Endothelial cell of umbilical vein (primary cell): ENCODE measurements at regions not wholly inside any gene's neighbourhood (a gene's known extent, or its start where the extent isn't known, plus 50 kb on each side); places are given as distances from the start of the nearest gene placed in this dataset.

Experiments used
- BruUV-seq: library from RNA; stranded (reverse); fragments of 400-500 nt; replicated peaks from 2 replicates; lab custom pipeline; 2021; lab: Mats Ljungman, UMichigan
- CTCF ChIA-PET: fragments of 300-600, 350-600 bp; sonication (Branson Sonifier 250); formaldehyde crosslinking; loops from one replicate; lab custom pipeline; 2021; ENCODE audit warnings: antibody characterized with exemption, inconsistent platforms; lab: Charles Lee
- POLR2A ChIA-PET: fragments of 300-600, 350-600 bp; sonication (Branson Sonifier 250); formaldehyde crosslinking; loops from one replicate; lab custom pipeline; 2021; ENCODE audit warnings: antibody characterized with exemption, inconsistent platforms; lab: Charles Lee
- DNase-seq: peaks from one replicate; pipeline ENCODE4 v3.0.0-alpha.2; 2011; ENCODE audit warnings: low read depth, low spot score
- FAIRE-seq: peaks from 2 replicates; lab custom pipeline; 2011; peaks lifted over from hg19 to GRCh38; lab: Jason Lieb, UNC
- H2AFZ ChIP-seq: 2 replicates; pipeline ENCODE4 v1.6.0; 2012; ENCODE audit warnings: low read depth, low read length, control low read depth, inconsistent platforms
- H3K27ac ChIP-seq: 2 replicates; pipeline ENCODE4 v1.5.1; 2011; ENCODE audit warnings: low read depth, mild to moderate bottlenecking, control low read depth, low read length, moderate library complexity; ENCODE audit not compliant: insufficient read depth
- H3K27me3 ChIP-seq, 2 experiments: 2 replicates each; pipeline versions ENCODE4 v1.6.0 to v1.6.1; 2011; ENCODE audit warnings: low read length in 2 of 2, mixed read lengths in 1 of 2; ENCODE audit not compliant: control insufficient read depth in 2 of 2, insufficient read depth in 2 of 2
- H3K36me3 ChIP-seq, 2 experiments: 2 replicates in 1 of 2; 3 replicates in 1 of 2; pipeline ENCODE4 v1.5.1; 2011; ENCODE audit warnings: low read length in 2 of 2, mild to moderate bottlenecking in 1 of 2, moderate library complexity in 1 of 2; ENCODE audit not compliant: control insufficient read depth in 2 of 2, insufficient read depth in 2 of 2; ENCODE audit errors: extremely low read depth in 1 of 2
- H3K4me1 ChIP-seq: 3 replicates; pipeline ENCODE4 v1.5.1; 2011; ENCODE audit warnings: mild to moderate bottlenecking, low read length; ENCODE audit not compliant: control insufficient read depth, insufficient read depth; ENCODE audit errors: extremely low read depth
- H3K4me2 ChIP-seq: 2 replicates; pipeline ENCODE4 v1.6.1; 2011; ENCODE audit warnings: low read length, control low read depth, mixed read lengths; ENCODE audit not compliant: insufficient read depth
- H3K4me3 ChIP-seq, 3 experiments: fragments of 200-600 bp in 1 of 3; sonication (generic), shearing (Covaris generic) in 1 of 3; replicated peaks in 1 of 3; 2 replicates each; pipeline ENCODE4 v1.5.1; 2011 to 2016; ENCODE audit warnings: control low read depth in 3 of 3, low read length in 3 of 3, mild to moderate bottlenecking in 2 of 3, inconsistent platforms in 1 of 3, low read depth in 1 of 3, moderate library complexity in 1 of 3; ENCODE audit not compliant: insufficient read depth in 1 of 3
- H3K79me2 ChIP-seq: 2 replicates; pipeline ENCODE4 v1.6.0; 2012; ENCODE audit warnings: low read length, inconsistent platforms; ENCODE audit not compliant: control insufficient read depth, insufficient read depth
- H3K9ac ChIP-seq: replicated peaks from 2 replicates; pipeline ENCODE3; 2011; ENCODE audit warnings: low read length, control low read depth; ENCODE audit not compliant: insufficient read depth; ENCODE audit errors: extremely low read depth
- H3K9me1 ChIP-seq: replicated peaks from 3 replicates; pipeline ENCODE4 v1.6.0; 2011; ENCODE audit warnings: mild to moderate bottlenecking, low read length; ENCODE audit not compliant: control insufficient read depth, insufficient read depth; ENCODE audit errors: extremely low read depth
- H3K9me3 ChIP-seq: replicated peaks from 2 replicates; pipeline ENCODE4 v1.5.1; 2012; ENCODE audit warnings: low read length, inconsistent platforms; ENCODE audit not compliant: control insufficient read depth, insufficient read depth
- H4K20me1 ChIP-seq: replicated peaks from 2 replicates; pipeline ENCODE3; 2011; ENCODE audit warnings: mild to moderate bottlenecking, low read length; ENCODE audit not compliant: control insufficient read depth, insufficient read depth; ENCODE audit errors: extremely low read depth
- EZH2 ChIP-seq: IDR thresholded peaks from 2 replicates; pipeline ENCODE4 v1.6.1; 2012; ENCODE audit warnings: borderline replicate concordance, low read depth, mild to moderate bottlenecking, moderate library complexity, low read length, inconsistent platforms; ENCODE audit not compliant: severe bottlenecking
- GATA2 ChIP-seq: IDR thresholded peaks from 2 replicates; pipeline ENCODE4 v1.7.0; 2011; ENCODE audit warnings: low read depth, mild to moderate bottlenecking, moderate library complexity, mixed read lengths, low read length; ENCODE audit not compliant: insufficient read length, insufficient read depth
- JUN ChIP-seq: IDR thresholded peaks from 2 replicates; pipeline ENCODE4 v1.6.1; 2011; ENCODE audit warnings: borderline replicate concordance, low read depth; ENCODE audit not compliant: insufficient read length, insufficient read depth
- MYC ChIP-seq: IDR thresholded peaks from one replicate; pipeline ENCODE4 v1.6.1; 2011; ENCODE audit warnings: mild to moderate bottlenecking, low read depth, low read length
- POLR2A ChIP-seq: IDR thresholded peaks from 2 replicates; pipeline ENCODE4 v1.6.1; 2012; ENCODE audit warnings: low read depth, mild to moderate bottlenecking, control low read depth, low read length
- POLR2AphosphoS5 ChIP-seq: IDR thresholded peaks from 2 replicates; pipeline ENCODE4 v1.6.1; 2012; ENCODE audit warnings: low read depth, mild to moderate bottlenecking, control low read depth, low read length, moderate library complexity; ENCODE audit not compliant: insufficient read depth
- dilution Hi-C: fragments of 300-500 bp; cut with MboI; formaldehyde crosslinking; loops from one replicate; pipeline ENCODE4 v1.15.0; 2019; ENCODE audit warnings: low sequenced_read_pairs; ENCODE audit not compliant: extremely low pct_ligation_motif_present
- intact Hi-C: fragments of 100-400 bp; cut with micrococcal nuclease; formaldehyde crosslinking; loops from one replicate; pipeline ENCODE4 v1.10.0; 2022
- TF ChIP-seq, protein P1 (sequence below): IDR thresholded peaks from 2 replicates; pipeline ENCODE4 v1.6.1; 2011; ENCODE audit not compliant: insufficient read depth, insufficient read length

DNA sequence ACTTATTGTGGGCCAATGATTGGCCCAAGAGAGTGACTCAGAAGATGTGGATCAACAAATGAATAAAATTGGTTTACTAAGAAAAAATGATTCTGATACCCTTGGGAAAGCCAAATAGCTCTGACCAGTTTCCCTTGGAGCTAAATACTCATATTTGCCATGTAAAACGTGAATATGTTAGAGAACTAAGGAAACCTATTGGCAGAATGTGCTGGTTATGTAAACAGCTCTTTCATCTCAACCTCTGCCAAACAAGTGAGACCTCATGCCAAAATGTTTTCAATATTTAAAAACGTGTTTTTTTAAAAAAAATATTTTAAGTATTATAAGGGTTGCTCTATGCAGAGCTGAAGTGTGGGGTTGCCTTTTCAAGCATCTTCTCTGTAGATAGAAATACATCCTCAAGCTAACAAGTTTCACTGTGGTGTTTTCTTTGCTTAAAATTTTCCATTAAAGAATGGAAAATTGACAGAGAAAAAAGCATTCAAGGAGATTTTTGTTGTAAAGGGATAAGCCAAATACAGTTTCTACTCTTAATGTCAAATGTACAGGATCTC, 186.9 kb upstream of the TUT7 start:
- BruUV-seq: no TSS peak
- H3K4me2 ChIP-seq: no peak overlapping the region
- no peak for DNase-seq
- H2AFZ ChIP-seq: no peak overlapping the region
- H3K4me1 ChIP-seq: no peaks in the 10 kb centered on the region
- no peak overlapping the region for H3K9ac ChIP-seq
- no peak overlapping the region for H3K27ac ChIP-seq
- dilution Hi-C loops (no loop called here), intact Hi-C loops (no loop called here)
- no peak for TF ChIP-seq JUN
- TF ChIP-seq EZH2: no peak
- TF ChIP-seq MYC: no peak
- TF ChIP-seq POLR2AphosphoS5: no peak
- TF ChIP-seq, protein P1, sequence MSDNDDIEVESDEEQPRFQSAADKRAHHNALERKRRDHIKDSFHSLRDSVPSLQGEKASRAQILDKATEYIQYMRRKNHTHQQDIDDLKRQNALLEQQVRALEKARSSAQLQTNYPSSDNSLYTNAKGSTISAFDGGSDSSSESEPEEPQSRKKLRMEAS: no peak
- no peak for TF ChIP-seq GATA2
- no peak for TF ChIP-seq POLR2A
- H3K9me3 ChIP-seq: no peaks in the 10 kb centered on the region
- no peak for FAIRE-seq
- no peaks in the 10 kb centered on the region for H4K20me1 ChIP-seq
- POLR2A ChIA-PET: no interaction called here
- CTCF ChIA-PET: interaction anchor here (0.6 kb wide), 1 partner anchor 10 kb away, joined by 3 read pairs; no protein-coding TSS in a partner anchor
- no peaks in the 10 kb centered on the region for H3K36me3 ChIP-seq
- H3K79me2 ChIP-seq: no peaks in the 10 kb centered on the region
- H3K27me3 ChIP-seq: no peaks in the 10 kb centered on the region
- H3K9me1 ChIP-seq: no peaks in the 10 kb centered on the region
- H3K4me3 ChIP-seq: no peak overlapping the region

DNA sequence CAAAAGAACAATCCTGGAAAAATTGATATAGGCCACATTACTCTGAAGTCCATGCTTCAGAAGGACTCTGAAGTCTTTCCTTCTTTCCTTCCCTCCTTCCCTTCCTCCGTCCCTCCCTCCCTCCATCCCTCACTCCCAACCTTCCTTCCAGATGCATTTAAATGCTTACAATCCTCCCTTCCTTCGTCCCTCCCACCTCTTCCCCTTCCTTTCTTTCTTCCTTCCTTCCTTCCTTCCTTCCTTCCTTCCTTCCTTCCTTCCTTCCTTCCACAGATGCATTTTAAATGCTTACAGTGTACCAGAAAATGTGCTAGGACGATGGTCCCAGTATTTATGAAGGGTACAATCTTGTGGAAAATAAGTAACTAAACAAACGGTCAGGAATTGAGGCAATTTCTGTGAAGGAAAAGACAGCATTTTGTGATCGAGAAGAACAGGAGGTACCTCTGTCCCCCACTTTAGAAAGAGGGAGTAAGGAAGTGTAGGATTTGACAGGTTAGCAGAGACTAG, 181.3 kb upstream of the TUT7 start:
- dilution Hi-C loops: no loop called here
- Histone ChIP-seq H3K4me3 (no peak overlapping the region), H3K4me1 (no peaks in the 10 kb centered on the region), H3K9me3 (no peaks in the 10 kb centered on the region), H3K9ac (no peak overlapping the region), H3K36me3 (no peaks in the 10 kb centered on the region), H3K27ac (no peak overlapping the region), H3K9me1 (no peaks in the 10 kb centered on the region), H3K4me2 (no peak overlapping the region), H3K79me2 (no peaks in the 10 kb centered on the region), H3K27me3 (no peaks in the 10 kb centered on the region), H2AFZ (no peak overlapping the region), H4K20me1 (no peaks in the 10 kb centered on the region)
- BruUV-seq: no TSS peak
- CTCF ChIA-PET: no interaction called here
- intact Hi-C loops: no loop called here
- TF ChIP-seq GATA2: no peak
- POLR2A ChIA-PET: no interaction called here
- DNase-seq (no peak), FAIRE-seq (no peak)
